A673 (cell line): ENCODE measurements at regions not wholly inside any gene's neighbourhood (a gene's known extent, or its start where the extent isn't known, plus 50 kb on each side); places are given as distances from the start of the nearest gene placed in this dataset.

Source experiments
- BruUV-seq: library from RNA; stranded (reverse); fragments of 400-500 nt; replicated peaks from 2 replicates; lab custom pipeline; 2021; lab: Mats Ljungman, UMichigan
- CTCF ChIA-PET: fragments of 300-600 bp; sonication (Branson Sonifier 250); formaldehyde crosslinking; loops from one replicate; lab custom pipeline; 2022; ENCODE audit warnings: antibody characterized with exemption; lab: Charles Lee
- POLR2A ChIA-PET: fragments of 300-600 bp; sonication (Branson Sonifier 250); formaldehyde crosslinking; loops from one replicate; lab custom pipeline; 2022; ENCODE audit warnings: antibody characterized with exemption; ENCODE audit not compliant: low non-redundant PET; lab: Charles Lee
- DNase-seq: peaks from one replicate; pipeline ENCODE4 v3.0.0-alpha.2; 2015; ENCODE audit warnings: low spot score
- H3K27ac ChIP-seq: fragments of 200-600 bp; sonication (generic); 2 replicates; pipeline ENCODE4 v1.5.1; 2016; ENCODE audit warnings: mixed run types, low read depth, mild to moderate bottlenecking, mixed read lengths, antibody characterized with exemption, low read length; ENCODE audit not compliant: poor library complexity, severe bottlenecking
- H3K27me3 ChIP-seq: fragments of 200-600 bp; sonication (generic); replicated peaks from 2 replicates; pipeline ENCODE4 v1.6.1; 2017; ENCODE audit warnings: mixed run types, low read depth, mild to moderate bottlenecking, mixed read lengths, antibody characterized with exemption, low read length; ENCODE audit not compliant: insufficient read depth, poor library complexity
- H3K36me3 ChIP-seq: fragments of 200-600 bp; sonication (generic); 2 replicates; pipeline ENCODE4 v1.6.1; 2016; ENCODE audit warnings: mixed run types, mild to moderate bottlenecking, mixed read lengths, antibody characterized with exemption, low read length; ENCODE audit not compliant: insufficient read depth, poor library complexity, severe bottlenecking
- H3K4me1 ChIP-seq: fragments of 200-600 bp; sonication (generic); 2 replicates; pipeline ENCODE4 v1.6.1; 2017; ENCODE audit warnings: mixed run types, mild to moderate bottlenecking, mixed read lengths, antibody characterized with exemption, low read length; ENCODE audit not compliant: insufficient read depth, poor library complexity, severe bottlenecking
- H3K4me3 ChIP-seq: fragments of 200-600 bp; sonication (generic); 2 replicates; pipeline ENCODE4 v1.5.1; 2016; ENCODE audit warnings: low read depth, mixed run types, mild to moderate bottlenecking, mixed read lengths, low read length; ENCODE audit not compliant: poor library complexity, severe bottlenecking
- H3K9me3 ChIP-seq: fragments of 200-600 bp; sonication (generic); 2 replicates; pipeline ENCODE4 v1.6.1; 2016; ENCODE audit warnings: mixed run types, low read depth, mild to moderate bottlenecking, mixed read lengths, antibody characterized with exemption, low read length; ENCODE audit not compliant: poor library complexity, severe bottlenecking
- EZH2 ChIP-seq: fragments of 200-600 bp; sonication (generic); IDR thresholded peaks from 2 replicates; pipeline ENCODE4 v1.6.1; 2017; ENCODE audit warnings: borderline replicate concordance, low read depth, mild to moderate bottlenecking, mixed read lengths, antibody characterized with exemption, low read length; ENCODE audit not compliant: poor library complexity, severe bottlenecking
- intact Hi-C: fragments of 100-400 bp; cut with micrococcal nuclease; formaldehyde crosslinking; loops from one replicate; pipeline ENCODE4 v1.10.0; 2022; ENCODE audit not compliant: unreplicated experiment
- TF ChIP-seq, protein P1 (sequence below): fragments of 300-800, 200-600 bp; sonication (generic); conservative IDR thresholded peaks from 2 replicates; pipeline ENCODE4 v1.5.1; 2017; ENCODE audit warnings: low read depth, mild to moderate bottlenecking, antibody characterized with exemption, low read length, moderate library complexity, mixed read lengths

DNA sequence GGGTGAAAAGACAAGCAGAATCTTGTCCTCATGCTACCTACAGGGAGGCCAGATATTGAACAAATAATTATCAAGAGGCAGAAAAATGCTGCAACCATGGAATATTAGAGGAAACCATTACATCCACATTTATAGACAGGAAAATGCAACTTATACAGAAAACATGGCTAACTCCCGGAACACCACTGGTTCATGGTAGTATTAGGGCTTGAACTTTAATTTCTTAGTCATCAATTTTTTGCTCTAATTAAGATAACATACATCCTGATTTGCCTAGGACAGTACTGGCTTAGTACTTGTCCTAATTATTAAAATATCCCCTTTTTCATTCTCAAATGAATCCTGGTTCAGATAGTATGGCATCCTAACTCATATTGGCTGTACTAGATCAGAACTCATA lies 76.3 kb upstream of the TGFBR2 start:
- DNase-seq = no peak
- ChIA-PET CTCF (no interaction called here), POLR2A (no interaction called here)
- Histone ChIP-seq H3K9me3 (no peaks in the 10 kb centered on the region), H3K4me1 (peaks cover 9% of the 10 kb centered on the region), H3K36me3 (no peaks in the 10 kb centered on the region), H3K27me3 (no peaks in the 10 kb centered on the region), H3K4me3 (no peak overlapping the region), H3K27ac (no peak overlapping the region)
- intact Hi-C loops = no loop called here
- no TSS peak for BruUV-seq
- TF ChIP-seq, protein P1, sequence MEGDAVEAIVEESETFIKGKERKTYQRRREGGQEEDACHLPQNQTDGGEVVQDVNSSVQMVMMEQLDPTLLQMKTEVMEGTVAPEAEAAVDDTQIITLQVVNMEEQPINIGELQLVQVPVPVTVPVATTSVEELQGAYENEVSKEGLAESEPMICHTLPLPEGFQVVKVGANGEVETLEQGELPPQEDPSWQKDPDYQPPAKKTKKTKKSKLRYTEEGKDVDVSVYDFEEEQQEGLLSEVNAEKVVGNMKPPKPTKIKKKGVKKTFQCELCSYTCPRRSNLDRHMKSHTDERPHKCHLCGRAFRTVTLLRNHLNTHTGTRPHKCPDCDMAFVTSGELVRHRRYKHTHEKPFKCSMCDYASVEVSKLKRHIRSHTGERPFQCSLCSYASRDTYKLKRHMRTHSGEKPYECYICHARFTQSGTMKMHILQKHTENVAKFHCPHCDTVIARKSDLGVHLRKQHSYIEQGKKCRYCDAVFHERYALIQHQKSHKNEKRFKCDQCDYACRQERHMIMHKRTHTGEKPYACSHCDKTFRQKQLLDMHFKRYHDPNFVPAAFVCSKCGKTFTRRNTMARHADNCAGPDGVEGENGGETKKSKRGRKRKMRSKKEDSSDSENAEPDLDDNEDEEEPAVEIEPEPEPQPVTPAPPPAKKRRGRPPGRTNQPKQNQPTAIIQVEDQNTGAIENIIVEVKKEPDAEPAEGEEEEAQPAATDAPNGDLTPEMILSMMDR = no peak
- no peak for TF ChIP-seq EZH2

DNA sequence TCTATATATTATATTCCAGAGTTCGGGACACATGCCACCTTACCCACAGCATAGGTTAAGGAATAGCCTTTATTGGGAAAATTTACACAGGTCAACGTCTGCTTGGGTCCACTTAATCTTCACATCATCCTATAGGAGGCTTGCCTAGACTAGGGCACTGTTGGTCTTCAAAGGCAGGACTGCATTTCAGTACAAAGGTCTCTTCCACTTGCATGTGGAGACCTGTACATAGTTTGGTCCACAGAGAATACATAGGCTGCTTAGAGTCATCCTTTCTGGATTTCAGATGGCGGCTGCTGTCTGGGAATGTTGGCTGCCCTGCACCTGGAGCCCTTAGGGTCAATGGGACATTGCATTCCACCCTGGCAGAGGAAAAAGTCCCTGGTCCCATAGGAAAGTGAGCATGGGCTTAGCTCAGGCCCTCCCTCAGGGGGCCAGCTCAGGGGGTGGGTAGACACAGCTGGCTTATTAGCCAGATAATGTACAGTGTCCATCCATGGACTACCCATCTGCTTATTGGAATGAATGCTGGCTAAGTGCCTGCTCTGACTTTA lies 75.3 kb upstream of the TGFBR2 start:
- H3K4me1 ChIP-seq = peaks cover 7% of the 10 kb centered on the region

DNA sequence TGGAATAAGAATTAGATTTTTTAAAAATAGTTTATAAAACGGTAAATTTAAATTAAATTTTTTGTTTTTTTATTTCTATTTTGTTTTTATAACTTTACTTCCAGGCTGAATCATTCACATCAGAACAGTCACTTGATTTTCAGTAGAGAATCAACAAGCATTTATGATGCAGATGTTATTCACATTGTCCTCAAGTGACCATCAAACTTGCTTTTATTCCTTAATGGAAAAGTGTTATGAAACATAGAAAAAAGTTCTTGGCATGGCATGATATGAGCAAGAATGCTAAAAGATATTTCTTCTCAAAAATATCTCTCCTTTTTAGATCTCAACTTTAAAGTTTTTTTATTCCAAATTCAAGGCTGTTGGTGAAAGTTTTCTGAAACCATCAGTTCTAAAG lies 70.9 kb upstream of the TGFBR2 start:
- Histone ChIP-seq H3K4me3 (no peak overlapping the region), H3K36me3 (no peaks in the 10 kb centered on the region), H3K27ac (no peak overlapping the region), H3K4me1 (peaks cover 18% of the 10 kb centered on the region), H3K9me3 (no peaks in the 10 kb centered on the region), H3K27me3 (no peaks in the 10 kb centered on the region)
- BruUV-seq = no TSS peak
- TF ChIP-seq, protein P1 = no peak
- no peak for TF ChIP-seq EZH2
- no peak for DNase-seq
- POLR2A ChIA-PET = no interaction called here
- intact Hi-C loops = no loop called here
- CTCF ChIA-PET = no interaction called here

More for the DNA sequence above, 75.3 kb upstream of the TGFBR2 start:
- no peaks in the 10 kb centered on the region for H3K9me3 ChIP-seq
- TF ChIP-seq, protein P1 = no peak
- no peak for TF ChIP-seq EZH2
- H3K36me3 ChIP-seq = no peaks in the 10 kb centered on the region
- no peak for DNase-seq
- ChIA-PET POLR2A (interaction anchor here (0.7 kb wide), 1 partner anchor 242 kb away, joined by 5 read pairs; no protein-coding TSS in a partner anchor), CTCF (no interaction called here)
- intact Hi-C loops = no loop called here
- H3K27ac ChIP-seq = no peak overlapping the region
- no peak overlapping the region for H3K4me3 ChIP-seq
- no TSS peak for BruUV-seq
- H3K27me3 ChIP-seq = no peaks in the 10 kb centered on the region
